ENCODE measurements at regions not wholly inside any gene's neighbourhood (a gene's known extent, or its start where the extent isn't known, plus 50 kb on each side); places are given as distances from the start of the nearest gene placed in this dataset.
"Not testable (repeated sequence)": the region's sequence is repeated elsewhere in the genome, so short reads cannot be mapped to it uniquely, and the experiment has no call there.

DNA sequence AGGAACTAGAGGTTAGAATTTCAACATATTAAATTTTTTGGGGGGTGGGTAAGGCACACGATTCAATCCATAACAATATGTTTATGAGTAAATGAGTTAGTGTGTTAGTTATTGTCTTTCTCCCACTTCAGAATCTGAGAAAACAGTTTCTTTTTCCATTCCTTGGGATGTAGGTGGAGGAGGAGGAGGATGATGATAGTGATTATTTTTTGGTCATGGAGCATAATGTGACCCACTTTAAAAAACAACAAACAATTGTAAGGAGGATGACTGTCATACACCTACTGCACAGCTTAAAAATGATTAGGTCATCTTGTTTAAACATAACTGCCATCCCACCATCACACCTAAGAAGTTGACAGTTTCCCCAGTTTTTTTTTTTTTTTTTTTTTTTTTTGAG is 148.7 kb downstream of the CDRT15L2 start:
- Histone ChIP-seq H3K27ac (ENCODE audit: low read length) (no peak overlapping the region), H3K4me2 (ENCODE audit: low read length) (no peak overlapping the region), H3K27me3 (ENCODE audit: insufficient read depth, low read depth, low read length) (no peaks in the 10 kb centered on the region), H3K79me2 (replicated peaks; ENCODE audit: insufficient read depth, low read length) (no peaks in the 10 kb centered on the region), H3F3A (ENCODE audit: insufficient read depth, low read length, poor library complexity, severe bottlenecking) (no peaks in the 10 kb centered on the region), H3K9me2 (ENCODE audit: insufficient read depth, low read length) (no peaks in the 10 kb centered on the region), H4K20me1 (ENCODE audit: insufficient read depth) (no peaks in the 10 kb centered on the region), H3K4me3 (ENCODE audit: low read length) (no peak overlapping the region), H3K9me3 (ENCODE audit: low read length) (no peaks in the 10 kb centered on the region), H2AFZ (ENCODE audit: low read depth, low read length) (no peak overlapping the region), H3K9ac (ENCODE audit: low read length) (no peak overlapping the region), H3K36me3 (ENCODE audit: insufficient read depth, low read length) (no peaks in the 10 kb centered on the region)
- TF ChIP-seq EP300 (conservative IDR thresholded peaks at IDR 0.05; ENCODE audit: poor library complexity, severe bottlenecking), result no peak
- TF ChIP-seq, protein P1, sequence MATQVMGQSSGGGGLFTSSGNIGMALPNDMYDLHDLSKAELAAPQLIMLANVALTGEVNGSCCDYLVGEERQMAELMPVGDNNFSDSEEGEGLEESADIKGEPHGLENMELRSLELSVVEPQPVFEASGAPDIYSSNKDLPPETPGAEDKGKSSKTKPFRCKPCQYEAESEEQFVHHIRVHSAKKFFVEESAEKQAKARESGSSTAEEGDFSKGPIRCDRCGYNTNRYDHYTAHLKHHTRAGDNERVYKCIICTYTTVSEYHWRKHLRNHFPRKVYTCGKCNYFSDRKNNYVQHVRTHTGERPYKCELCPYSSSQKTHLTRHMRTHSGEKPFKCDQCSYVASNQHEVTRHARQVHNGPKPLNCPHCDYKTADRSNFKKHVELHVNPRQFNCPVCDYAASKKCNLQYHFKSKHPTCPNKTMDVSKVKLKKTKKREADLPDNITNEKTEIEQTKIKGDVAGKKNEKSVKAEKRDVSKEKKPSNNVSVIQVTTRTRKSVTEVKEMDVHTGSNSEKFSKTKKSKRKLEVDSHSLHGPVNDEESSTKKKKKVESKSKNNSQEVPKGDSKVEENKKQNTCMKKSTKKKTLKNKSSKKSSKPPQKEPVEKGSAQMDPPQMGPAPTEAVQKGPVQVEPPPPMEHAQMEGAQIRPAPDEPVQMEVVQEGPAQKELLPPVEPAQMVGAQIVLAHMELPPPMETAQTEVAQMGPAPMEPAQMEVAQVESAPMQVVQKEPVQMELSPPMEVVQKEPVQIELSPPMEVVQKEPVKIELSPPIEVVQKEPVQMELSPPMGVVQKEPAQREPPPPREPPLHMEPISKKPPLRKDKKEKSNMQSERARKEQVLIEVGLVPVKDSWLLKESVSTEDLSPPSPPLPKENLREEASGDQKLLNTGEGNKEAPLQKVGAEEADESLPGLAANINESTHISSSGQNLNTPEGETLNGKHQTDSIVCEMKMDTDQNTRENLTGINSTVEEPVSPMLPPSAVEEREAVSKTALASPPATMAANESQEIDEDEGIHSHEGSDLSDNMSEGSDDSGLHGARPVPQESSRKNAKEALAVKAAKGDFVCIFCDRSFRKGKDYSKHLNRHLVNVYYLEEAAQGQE (IDR thresholded peaks at IDR 0.05; ENCODE audit: borderline replicate concordance), result no peak
- TF ChIP-seq SMC3 (conservative IDR thresholded peaks at IDR 0.05; ENCODE audit: poor library complexity), result no peak
- no peak for TF ChIP-seq MXI1 (conservative IDR thresholded peaks at IDR 0.05; ENCODE audit: poor library complexity, severe bottlenecking)
- no peak for TF ChIP-seq CTCF (IDR thresholded peaks at IDR 0.05; ENCODE audit: poor library complexity, severe bottlenecking)
- TF ChIP-seq TAF1 (IDR thresholded peaks at IDR 0.05; ENCODE audit: low read depth), result no peak
- no peak for TF ChIP-seq POLR2AphosphoS5 (IDR thresholded peaks at IDR 0.05)
- TF ChIP-seq EZH2 (IDR thresholded peaks at IDR 0.05; ENCODE audit: borderline replicate concordance, insufficient read depth, low read length, poor library complexity, severe bottlenecking), result no peak

GRCh38 chr17:20731131-20731530 is 151.6 kb downstream of the CDRT15L2 start:
- not testable (repeated sequence) for H3K4me3 ChIP-seq (ENCODE audit: low read length); H3K4me2 ChIP-seq (ENCODE audit: low read length); H3K9me2 ChIP-seq (ENCODE audit: insufficient read depth, low read length); H3K27ac ChIP-seq (ENCODE audit: low read length); H3F3A ChIP-seq (ENCODE audit: insufficient read depth, low read length, poor library complexity, severe bottlenecking); H4K20me1 ChIP-seq (ENCODE audit: insufficient read depth); H3K36me3 ChIP-seq (ENCODE audit: insufficient read depth, low read length); H3K27me3 ChIP-seq (ENCODE audit: insufficient read depth, low read depth, low read length); H3K9ac ChIP-seq (ENCODE audit: low read length); H2AFZ ChIP-seq (ENCODE audit: low read depth, low read length); H3K79me2 ChIP-seq (replicated peaks; ENCODE audit: insufficient read depth, low read length); H3K9me3 ChIP-seq (ENCODE audit: low read length)

- H4K20me1 ChIP-seq (ENCODE audit: insufficient read depth), result no peaks in the 10 kb centered on the region
- H3K9ac ChIP-seq (ENCODE audit: low read length), result no peak overlapping the region
- H3K79me2 ChIP-seq (replicated peaks; ENCODE audit: insufficient read depth, low read length), result no peaks in the 10 kb centered on the region
- H3F3A ChIP-seq (ENCODE audit: insufficient read depth, low read length, poor library complexity, severe bottlenecking), result no peaks in the 10 kb centered on the region
- TF ChIP-seq SMC3 (conservative IDR thresholded peaks at IDR 0.05; ENCODE audit: poor library complexity) (no peak), CTCF (IDR thresholded peaks at IDR 0.05; ENCODE audit: poor library complexity, severe bottlenecking) (no peak), RAD21 (conservative IDR thresholded peaks at IDR 0.05) (no peak), MXI1 (conservative IDR thresholded peaks at IDR 0.05; ENCODE audit: poor library complexity, severe bottlenecking) (no peak), TAF1 (IDR thresholded peaks at IDR 0.05; ENCODE audit: low read depth) (no peak), EZH2 (IDR thresholded peaks at IDR 0.05; ENCODE audit: borderline replicate concordance, insufficient read depth, low read length, poor library complexity, severe bottlenecking) (no peak), POLR2AphosphoS5 (IDR thresholded peaks at IDR 0.05) (no peak), EP300 (conservative IDR thresholded peaks at IDR 0.05; ENCODE audit: poor library complexity, severe bottlenecking) (no peak)
- TF ChIP-seq, protein P1 (IDR thresholded peaks at IDR 0.05; ENCODE audit: borderline replicate concordance), result no peak
- no peak overlapping the region for H3K4me2 ChIP-seq (ENCODE audit: low read length)
- H2AFZ ChIP-seq (ENCODE audit: low read depth, low read length), result no peak overlapping the region
- H3K27me3 ChIP-seq (ENCODE audit: insufficient read depth, low read depth, low read length), result no peaks in the 10 kb centered on the region
- no peaks in the 10 kb centered on the region for H3K9me2 ChIP-seq (ENCODE audit: insufficient read depth, low read length)
- H3K9me3 ChIP-seq (ENCODE audit: low read length), result no peaks in the 10 kb centered on the region
- no peak overlapping the region for H3K27ac ChIP-seq (ENCODE audit: low read length)
- H3K4me3 ChIP-seq (ENCODE audit: low read length), result no peak overlapping the region
- no peaks in the 10 kb centered on the region for H3K36me3 ChIP-seq (ENCODE audit: insufficient read depth, low read length)
Measured at GRCh38 chr17:20733923-20734322, 154.4 kb downstream of the CDRT15L2 start.

Measured in neural cell (in vitro differentiated cells).